Cardiac fibroblast (primary cell): ENCODE measurements at regions not wholly inside any gene's neighbourhood (a gene's known extent, or its start where the extent isn't known, plus 50 kb on each side); places are given as distances from the start of the nearest gene placed in this dataset.

ENCODE experiments used
- DNase-seq, 2 donors: peaks; one replicate each; pipeline versions ENCODE4 v3.0.0 to v3.0.0-alpha.2; 2010; ENCODE audit warnings: low read depth in 2 of 2
- H3K4me3 ChIP-seq, 2 donors: replicated peaks in 1 of 2; 1 replicate in 1 of 2; 2 replicates in 1 of 2; pipeline ENCODE4 v1.5.1; 2011; ENCODE audit warnings: low read depth in 2 of 2, low read length in 2 of 2, mild to moderate bottlenecking in 2 of 2, moderate library complexity in 1 of 2
- TF ChIP-seq, protein P1 (sequence below): IDR thresholded peaks from one replicate; pipeline ENCODE4 v1.5.1; 2011; ENCODE audit warnings: low read depth, mild to moderate bottlenecking, low read length, inconsistent platforms

DNA sequence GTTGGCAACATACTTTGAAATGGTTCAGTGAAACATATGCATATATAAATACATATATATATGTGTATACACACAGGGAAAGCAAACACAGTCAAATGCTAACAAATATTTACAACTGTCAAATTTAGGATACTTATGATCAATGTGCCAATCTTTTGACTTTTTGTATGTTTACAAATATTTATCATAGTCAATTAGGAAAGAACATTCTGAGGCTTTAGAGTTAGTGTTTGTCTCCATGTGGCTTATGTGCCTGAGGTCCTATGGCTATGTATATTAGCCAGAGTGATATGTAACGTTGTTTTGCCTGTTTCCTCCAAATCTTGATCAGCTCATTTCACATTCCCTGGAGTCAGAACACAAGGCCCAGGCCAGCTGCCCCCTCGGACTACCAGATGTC, 126.5 kb upstream of the MAN1A1 start:
- DNase-seq = no peak
- TF ChIP-seq, protein P1, sequence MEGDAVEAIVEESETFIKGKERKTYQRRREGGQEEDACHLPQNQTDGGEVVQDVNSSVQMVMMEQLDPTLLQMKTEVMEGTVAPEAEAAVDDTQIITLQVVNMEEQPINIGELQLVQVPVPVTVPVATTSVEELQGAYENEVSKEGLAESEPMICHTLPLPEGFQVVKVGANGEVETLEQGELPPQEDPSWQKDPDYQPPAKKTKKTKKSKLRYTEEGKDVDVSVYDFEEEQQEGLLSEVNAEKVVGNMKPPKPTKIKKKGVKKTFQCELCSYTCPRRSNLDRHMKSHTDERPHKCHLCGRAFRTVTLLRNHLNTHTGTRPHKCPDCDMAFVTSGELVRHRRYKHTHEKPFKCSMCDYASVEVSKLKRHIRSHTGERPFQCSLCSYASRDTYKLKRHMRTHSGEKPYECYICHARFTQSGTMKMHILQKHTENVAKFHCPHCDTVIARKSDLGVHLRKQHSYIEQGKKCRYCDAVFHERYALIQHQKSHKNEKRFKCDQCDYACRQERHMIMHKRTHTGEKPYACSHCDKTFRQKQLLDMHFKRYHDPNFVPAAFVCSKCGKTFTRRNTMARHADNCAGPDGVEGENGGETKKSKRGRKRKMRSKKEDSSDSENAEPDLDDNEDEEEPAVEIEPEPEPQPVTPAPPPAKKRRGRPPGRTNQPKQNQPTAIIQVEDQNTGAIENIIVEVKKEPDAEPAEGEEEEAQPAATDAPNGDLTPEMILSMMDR = no peak
- H3K4me3 ChIP-seq = no peak overlapping the region

DNA sequence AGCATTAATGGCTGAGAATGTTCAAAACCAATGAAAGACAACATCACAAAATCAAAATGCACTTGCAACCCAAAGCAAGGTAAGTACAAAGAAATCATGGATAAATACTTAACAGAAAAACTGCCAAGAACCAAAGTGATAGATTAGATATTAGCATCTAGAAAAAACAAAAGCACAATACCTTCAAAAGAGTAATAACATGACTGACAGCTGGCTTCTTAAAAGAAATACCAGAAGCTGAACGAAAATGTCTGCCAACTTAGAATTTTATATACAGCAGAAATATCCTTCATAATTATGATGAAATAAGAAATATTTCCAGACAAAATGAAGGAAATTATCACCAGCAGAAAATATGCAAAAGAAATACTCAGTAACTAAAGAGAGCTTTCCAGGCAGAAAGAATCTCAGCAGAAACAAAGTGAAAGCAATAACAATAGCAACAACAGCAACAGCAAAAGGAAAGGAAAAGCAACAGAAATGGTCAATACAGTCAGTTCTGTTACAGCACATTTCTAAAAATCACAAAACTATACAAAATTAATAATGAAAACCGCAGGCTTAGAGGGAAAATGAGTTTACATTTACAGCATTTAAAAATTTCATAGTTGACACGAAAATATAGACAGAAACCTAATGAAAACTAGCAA, 121.5 kb upstream of the MAN1A1 start:
- no peak for DNase-seq
- no peak overlapping the region for H3K4me3 ChIP-seq
- TF ChIP-seq, protein P1 = no peak

DNA sequence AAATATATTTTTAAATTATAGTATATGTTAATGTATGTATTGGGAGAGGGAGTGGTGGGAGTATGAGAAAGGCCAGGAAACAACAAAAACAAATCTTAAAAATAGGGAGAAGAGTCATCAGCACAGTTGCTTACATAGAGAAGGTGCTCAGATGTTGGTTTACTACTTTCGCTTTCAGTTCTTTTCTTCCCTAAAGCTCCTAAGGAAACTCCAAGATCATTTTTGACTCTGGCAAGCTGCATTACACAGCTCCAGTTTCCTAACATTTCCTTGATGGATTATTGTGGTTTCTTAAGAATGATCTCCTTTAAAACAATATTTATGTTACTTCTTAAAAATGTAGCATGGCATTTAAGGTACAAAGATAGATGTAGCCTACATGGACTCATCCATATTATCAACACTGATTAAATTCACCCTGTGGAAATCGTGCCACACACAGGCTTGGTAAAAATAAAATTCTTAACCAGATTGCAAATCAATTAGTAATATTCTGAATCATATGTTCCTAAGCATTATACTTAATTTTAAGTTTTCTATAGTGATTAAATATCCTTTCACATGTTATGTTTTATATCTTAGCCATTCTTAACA, 118.0 kb upstream of the MAN1A1 start:
- TF ChIP-seq, protein P1 = no peak
- DNase-seq = peak; percentile 40 to 45
- no peak overlapping the region for H3K4me3 ChIP-seq

DNA sequence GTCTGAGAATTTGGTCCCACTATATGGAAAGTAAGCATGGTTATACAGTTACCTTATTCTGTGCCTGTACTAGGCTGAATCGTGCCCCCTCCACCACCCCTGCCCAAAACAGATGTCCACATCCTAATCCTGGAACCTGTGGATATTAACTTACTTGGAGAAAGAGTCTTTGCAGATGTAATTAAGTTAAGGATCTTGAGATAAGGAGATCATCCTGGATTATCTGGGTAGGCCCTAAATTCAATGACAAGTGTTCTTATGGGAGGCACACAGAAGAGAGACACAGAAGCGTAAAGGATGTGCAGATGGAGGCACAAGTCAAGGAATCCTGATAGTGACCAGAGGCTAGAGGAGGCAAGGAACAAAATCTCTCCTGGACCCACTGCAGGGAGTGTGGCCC, 116.7 kb upstream of the MAN1A1 start:
- no peak for DNase-seq
- TF ChIP-seq, protein P1 = no peak
- H3K4me3 ChIP-seq = no peak overlapping the region

DNA sequence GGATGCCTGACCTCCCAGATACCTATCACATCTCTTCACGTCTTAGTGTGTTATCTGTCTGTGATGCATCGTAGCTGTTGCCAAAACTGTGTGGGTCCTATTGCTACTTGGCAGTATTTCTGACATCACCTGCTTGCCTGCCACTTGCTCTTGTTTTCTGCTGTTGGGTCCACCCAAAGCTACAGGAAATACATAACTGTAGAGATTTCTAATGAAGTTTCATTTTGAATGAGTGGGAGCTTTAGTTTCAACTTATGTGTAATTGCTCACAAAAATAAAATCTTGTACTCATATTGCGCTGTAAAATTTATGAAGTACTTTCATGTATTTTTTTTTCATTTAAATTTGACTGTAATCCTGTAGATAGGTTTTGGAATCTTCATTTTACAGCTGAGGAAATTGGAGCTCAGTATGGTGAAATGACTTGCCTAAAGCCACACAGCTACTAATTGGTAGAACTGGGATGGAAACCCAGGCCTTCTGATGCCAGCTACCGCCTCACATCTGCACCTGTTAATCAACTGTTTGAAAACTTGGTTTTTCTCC, 113.6 kb upstream of the MAN1A1 start:
- H3K4me3 ChIP-seq = no peak overlapping the region
- no peak for DNase-seq
- TF ChIP-seq, protein P1 = no peak

DNA sequence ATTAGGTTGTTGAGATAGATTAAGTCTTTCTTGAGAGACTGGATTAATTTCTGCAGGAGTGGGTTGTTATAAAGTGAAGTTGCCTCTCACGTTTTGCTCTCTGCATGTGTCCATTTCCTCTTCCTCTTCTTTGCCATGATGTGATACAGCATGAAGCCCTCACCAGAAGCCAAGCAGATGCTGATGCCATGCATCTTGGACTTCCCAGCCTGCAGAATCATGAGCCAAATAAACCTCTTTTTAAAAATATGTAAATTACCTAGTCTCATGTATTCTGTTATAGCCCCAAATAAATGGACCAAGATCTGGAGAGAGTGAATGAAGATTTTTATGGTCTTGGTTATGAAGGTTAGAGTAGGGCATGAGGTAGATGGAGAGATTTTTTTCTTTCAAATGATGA, 111.6 kb upstream of the MAN1A1 start:
- TF ChIP-seq, protein P1 = no peak

More for the DNA sequence above, 111.6 kb upstream of the MAN1A1 start:
- DNase-seq = no peak
- H3K4me3 ChIP-seq = no peak overlapping the region
